GM23338 (cell line): ENCODE measurements at regions not wholly inside any gene's neighbourhood (a gene's known extent, or its start where the extent isn't known, plus 50 kb on each side); places are given as distances from the start of the nearest gene placed in this dataset.

Source experiments
- ATAC-seq: fragments of 200-7000 bp; cut with Tn5 transposase; 3 replicates; pipeline ENCODE4 v1.9.1; 2020
- DNase-seq: peaks from one replicate; pipeline ENCODE4 v3.0.0-alpha.2; 2015; ENCODE audit warnings: low spot score
- H2AFZ ChIP-seq: fragments of 200-600 bp; sonication (generic); 2 replicates; pipeline ENCODE4 v1.8.0; 2016; ENCODE audit warnings: antibody characterized with exemption, mild to moderate bottlenecking, moderate library complexity
- H3F3A ChIP-seq: fragments of 200-600 bp; sonication (generic); replicated peaks from 2 replicates; pipeline ENCODE4 v1.8.0; 2017; ENCODE audit warnings: antibody characterized with exemption, mixed run types, low read depth
- H3K27ac ChIP-seq: fragments of 200-600 bp; sonication (generic); 2 replicates; pipeline ENCODE4 v1.6.1; 2016; ENCODE audit warnings: low read depth
- H3K27me3 ChIP-seq: fragments of 200-600 bp; sonication (generic); 2 replicates; pipeline ENCODE4 v1.8.0; 2016; ENCODE audit warnings: mild to moderate bottlenecking, mixed run types, moderate library complexity; ENCODE audit not compliant: insufficient read depth
- H3K36me3 ChIP-seq: fragments of 200-600 bp; sonication (generic); 2 replicates; pipeline ENCODE4 v1.8.0; 2016; ENCODE audit warnings: mild to moderate bottlenecking; ENCODE audit not compliant: insufficient read depth
- H3K4me1 ChIP-seq: fragments of 200-600 bp; sonication (generic); 2 replicates; pipeline ENCODE4 v1.8.0; 2016; ENCODE audit warnings: mild to moderate bottlenecking, moderate library complexity; ENCODE audit not compliant: insufficient read depth
- H3K4me2 ChIP-seq: fragments of 200-600 bp; sonication (generic); 2 replicates; pipeline ENCODE4 v1.7.1; 2017; ENCODE audit warnings: mixed run types
- H3K4me3 ChIP-seq: fragments of 200-600 bp; sonication (generic); 2 replicates; pipeline ENCODE4 v1.6.1; 2016; ENCODE audit warnings: mixed run types
- H3K79me2 ChIP-seq: fragments of 200-600 bp; sonication (generic); replicated peaks from 2 replicates; pipeline ENCODE4 v1.8.0; 2017; ENCODE audit warnings: mild to moderate bottlenecking; ENCODE audit not compliant: insufficient read depth
- H3K9me2 ChIP-seq: fragments of 200-600 bp; sonication (generic); 2 replicates; pipeline ENCODE4 v1.8.0; 2017; ENCODE audit not compliant: insufficient read depth
- H4K20me1 ChIP-seq: fragments of 200-600 bp; sonication (generic); replicated peaks from 2 replicates; pipeline ENCODE4 v1.8.0; 2017; ENCODE audit warnings: mild to moderate bottlenecking; ENCODE audit not compliant: insufficient read depth
- H3K27ac Mint-ChIP-seq: 2 replicates; pipeline ENCODE4 v1.8.0; 2020; ENCODE audit warnings: inconsistent platforms, mild to moderate bottlenecking, moderate library complexity, mixed read lengths
- H3K27me3 Mint-ChIP-seq: 3 replicates; pipeline ENCODE4 v1.8.0; 2022; ENCODE audit warnings: low read depth, mild to moderate bottlenecking, moderate library complexity, mixed read lengths, inconsistent platforms; ENCODE audit not compliant: insufficient read depth, poor library complexity
- H3K36me3 Mint-ChIP-seq: 3 replicates; pipeline ENCODE4 v1.8.0; 2021; ENCODE audit warnings: low read depth, mild to moderate bottlenecking, inconsistent platforms, moderate library complexity, mixed read lengths
- H3K4me1 Mint-ChIP-seq: 3 replicates; pipeline ENCODE4 v1.8.0; 2020; ENCODE audit warnings: mild to moderate bottlenecking, inconsistent platforms, mixed read lengths
- H3K4me3 Mint-ChIP-seq: 3 replicates; pipeline ENCODE4 v1.8.0; 2021; ENCODE audit warnings: moderate library complexity, mild to moderate bottlenecking, inconsistent platforms, mixed read lengths
- H3K9me3 Mint-ChIP-seq: 3 replicates; pipeline ENCODE4 v1.8.0; 2020; ENCODE audit warnings: moderate library complexity, mild to moderate bottlenecking, inconsistent platforms, mixed read lengths
- CREB1 ChIP-seq: fragments of 250-450 bp; sonication (Bioruptor Pico); IDR thresholded peaks from 2 replicates; pipeline ENCODE4 v1.5.0; 2020; ENCODE audit warnings: low read depth, mild to moderate bottlenecking, moderate library complexity
- EZH2 ChIP-seq: fragments of 200-600 bp; sonication (generic); IDR thresholded peaks from one replicate; pipeline ENCODE4 v1.8.0; 2017; ENCODE audit warnings: antibody characterized with exemption, mild to moderate bottlenecking, low read depth; ENCODE audit not compliant: unreplicated experiment
- EZH2phosphoT487 ChIP-seq: fragments of 200-600 bp; sonication (generic); IDR thresholded peaks from one replicate; pipeline ENCODE4 v1.8.1; 2018; ENCODE audit warnings: antibody characterized with exemption; ENCODE audit not compliant: unreplicated experiment
- JUNB ChIP-seq: IDR thresholded peaks from one replicate; pipeline ENCODE4 v1.6.1; 2016; ENCODE audit warnings: antibody characterized with exemption; ENCODE audit not compliant: unreplicated experiment
- NANOG ChIP-seq: IDR thresholded peaks from 2 replicates; pipeline ENCODE4 v1.6.1; 2016; ENCODE audit warnings: antibody characterized with exemption, borderline replicate concordance
- POLR2AphosphoS5 ChIP-seq: IDR thresholded peaks from 2 replicates; pipeline ENCODE4 v1.6.1; 2016; ENCODE audit warnings: antibody characterized with exemption, low read depth
- STAT1 ChIP-seq: IDR thresholded peaks from one replicate; pipeline ENCODE4 v1.6.1; 2016; ENCODE audit warnings: antibody characterized with exemption; ENCODE audit not compliant: unreplicated experiment
- ZNF114 ChIP-seq: fragments of 250-450 bp; sonication (Bioruptor Pico); IDR thresholded peaks from 2 replicates; pipeline ENCODE4 v1.5.0; 2020; ENCODE audit warnings: mild to moderate bottlenecking, moderate library complexity
- ZNF331 ChIP-seq: fragments of 250-450 bp; sonication (Bioruptor Pico); IDR thresholded peaks from 2 replicates; pipeline ENCODE4 v1.5.0; 2020; ENCODE audit warnings: low read depth, mild to moderate bottlenecking, moderate library complexity
- TF ChIP-seq, protein P1 (sequence below): fragments of 250-450 bp; sonication (Bioruptor Pico); IDR thresholded peaks from 2 replicates; pipeline ENCODE4 v1.5.0; 2020; ENCODE audit warnings: mild to moderate bottlenecking, moderate library complexity
- TF ChIP-seq, protein P2 (sequence below), 2 experiments: fragments of 200-600 bp in 1 of 2; sonication (generic) in 1 of 2; conservative IDR thresholded peaks; 2 replicates each; pipeline versions ENCODE4 v1.5.1 to v1.6.1; 2016 to 2017; ENCODE audit warnings: antibody characterized with exemption in 2 of 2, low read depth in 2 of 2, mild to moderate bottlenecking in 2 of 2, moderate library complexity in 1 of 2
- TF ChIP-seq, protein P3 (sequence below): IDR thresholded peaks from one replicate; pipeline ENCODE4 v1.6.1; 2018; ENCODE audit warnings: antibody characterized with exemption; ENCODE audit not compliant: unreplicated experiment
- TF ChIP-seq, protein P4 (sequence below): IDR thresholded peaks from 2 replicates; pipeline ENCODE4 v1.6.1; 2016; ENCODE audit warnings: antibody characterized with exemption

DNA sequence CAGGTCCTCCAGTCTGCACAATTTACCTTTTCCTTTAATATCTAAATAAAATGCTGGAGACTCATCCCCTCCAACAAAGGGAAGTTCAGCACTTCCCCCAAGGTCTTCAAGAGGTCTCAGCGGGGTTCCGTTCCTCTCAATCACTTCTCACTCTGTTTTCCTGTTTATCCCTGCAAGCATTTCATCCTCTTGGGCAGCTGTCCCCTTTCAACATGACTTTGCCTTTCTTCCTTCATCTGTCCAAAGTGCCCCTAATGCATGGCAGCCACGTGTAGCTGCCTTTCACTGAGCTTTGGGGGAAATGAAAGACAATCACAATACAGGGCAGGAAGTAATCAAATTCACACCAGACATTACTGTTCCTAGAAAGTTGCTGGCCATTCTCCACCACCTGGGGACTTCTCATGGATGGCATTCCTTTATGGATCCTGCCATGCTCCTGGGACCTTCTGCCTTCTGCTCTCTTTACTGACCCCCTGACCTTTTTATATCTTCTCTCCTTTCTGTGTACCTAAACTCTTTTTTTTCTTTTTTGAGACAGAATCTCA, 79.7 kb upstream of the USP9X start:
- 0 out of 2 replicates have a peak overlapping the region, but pooled peaks have one; percentile 19 for H3K27ac ChIP-seq
- H3K4me2 ChIP-seq = no peak overlapping the region
- TF ChIP-seq STAT1 = no peak
- no peak for TF ChIP-seq CREB1 (CRISPR knock-in tag)
- TF ChIP-seq, protein P1, sequence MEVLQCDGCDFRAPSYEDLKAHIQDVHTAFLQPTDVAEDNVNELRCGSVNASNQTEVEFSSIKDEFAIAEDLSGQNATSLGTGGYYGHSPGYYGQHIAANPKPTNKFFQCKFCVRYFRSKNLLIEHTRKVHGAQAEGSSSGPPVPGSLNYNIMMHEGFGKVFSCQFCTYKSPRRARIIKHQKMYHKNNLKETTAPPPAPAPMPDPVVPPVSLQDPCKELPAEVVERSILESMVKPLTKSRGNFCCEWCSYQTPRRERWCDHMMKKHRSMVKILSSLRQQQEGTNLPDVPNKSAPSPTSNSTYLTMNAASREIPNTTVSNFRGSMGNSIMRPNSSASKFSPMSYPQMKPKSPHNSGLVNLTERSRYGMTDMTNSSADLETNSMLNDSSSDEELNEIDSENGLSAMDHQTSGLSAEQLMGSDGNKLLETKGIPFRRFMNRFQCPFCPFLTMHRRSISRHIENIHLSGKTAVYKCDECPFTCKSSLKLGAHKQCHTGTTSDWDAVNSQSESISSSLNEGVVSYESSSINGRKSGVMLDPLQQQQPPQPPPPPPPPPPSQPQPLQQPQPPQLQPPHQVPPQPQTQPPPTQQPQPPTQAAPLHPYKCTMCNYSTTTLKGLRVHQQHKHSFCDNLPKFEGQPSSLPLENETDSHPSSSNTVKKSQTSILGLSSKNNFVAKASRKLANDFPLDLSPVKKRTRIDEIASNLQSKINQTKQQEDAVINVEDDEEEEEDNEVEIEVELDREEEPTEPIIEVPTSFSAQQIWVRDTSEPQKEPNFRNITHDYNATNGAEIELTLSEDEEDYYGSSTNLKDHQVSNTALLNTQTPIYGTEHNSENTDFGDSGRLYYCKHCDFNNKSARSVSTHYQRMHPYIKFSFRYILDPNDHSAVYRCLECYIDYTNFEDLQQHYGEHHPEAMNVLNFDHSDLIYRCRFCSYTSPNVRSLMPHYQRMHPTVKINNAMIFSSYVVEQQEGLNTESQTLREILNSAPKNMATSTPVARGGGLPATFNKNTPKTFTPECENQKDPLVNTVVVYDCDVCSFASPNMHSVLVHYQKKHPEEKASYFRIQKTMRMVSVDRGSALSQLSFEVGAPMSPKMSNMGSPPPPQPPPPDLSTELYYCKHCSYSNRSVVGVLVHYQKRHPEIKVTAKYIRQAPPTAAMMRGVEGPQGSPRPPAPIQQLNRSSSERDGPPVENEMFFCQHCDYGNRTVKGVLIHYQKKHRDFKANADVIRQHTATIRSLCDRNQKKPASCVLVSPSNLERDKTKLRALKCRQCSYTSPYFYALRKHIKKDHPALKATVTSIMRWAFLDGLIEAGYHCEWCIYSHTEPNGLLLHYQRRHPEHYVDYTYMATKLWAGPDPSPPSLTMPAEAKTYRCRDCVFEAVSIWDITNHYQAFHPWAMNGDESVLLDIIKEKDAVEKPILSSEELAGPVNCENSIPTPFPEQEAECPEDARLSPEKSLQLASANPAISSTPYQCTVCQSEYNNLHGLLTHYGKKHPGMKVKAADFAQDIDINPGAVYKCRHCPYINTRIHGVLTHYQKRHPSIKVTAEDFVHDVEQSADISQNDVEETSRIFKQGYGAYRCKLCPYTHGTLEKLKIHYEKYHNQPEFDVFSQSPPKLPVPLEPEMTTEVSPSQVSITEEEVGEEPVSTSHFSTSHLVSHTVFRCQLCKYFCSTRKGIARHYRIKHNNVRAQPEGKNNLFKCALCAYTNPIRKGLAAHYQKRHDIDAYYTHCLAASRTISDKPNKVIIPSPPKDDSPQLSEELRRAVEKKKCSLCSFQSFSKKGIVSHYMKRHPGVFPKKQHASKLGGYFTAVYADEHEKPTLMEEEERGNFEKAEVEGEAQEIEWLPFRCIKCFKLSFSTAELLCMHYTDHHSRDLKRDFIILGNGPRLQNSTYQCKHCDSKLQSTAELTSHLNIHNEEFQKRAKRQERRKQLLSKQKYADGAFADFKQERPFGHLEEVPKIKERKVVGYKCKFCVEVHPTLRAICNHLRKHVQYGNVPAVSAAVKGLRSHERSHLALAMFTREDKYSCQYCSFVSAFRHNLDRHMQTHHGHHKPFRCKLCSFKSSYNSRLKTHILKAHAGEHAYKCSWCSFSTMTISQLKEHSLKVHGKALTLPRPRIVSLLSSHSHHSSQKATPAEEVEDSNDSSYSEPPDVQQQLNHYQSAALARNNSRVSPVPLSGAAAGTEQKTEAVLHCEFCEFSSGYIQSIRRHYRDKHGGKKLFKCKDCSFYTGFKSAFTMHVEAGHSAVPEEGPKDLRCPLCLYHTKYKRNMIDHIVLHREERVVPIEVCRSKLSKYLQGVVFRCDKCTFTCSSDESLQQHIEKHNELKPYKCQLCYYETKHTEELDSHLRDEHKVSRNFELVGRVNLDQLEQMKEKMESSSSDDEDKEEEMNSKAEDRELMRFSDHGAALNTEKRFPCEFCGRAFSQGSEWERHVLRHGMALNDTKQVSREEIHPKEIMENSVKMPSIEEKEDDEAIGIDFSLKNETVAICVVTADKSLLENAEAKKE (CRISPR knock-in tag) = no peak
- TF ChIP-seq, protein P2, sequence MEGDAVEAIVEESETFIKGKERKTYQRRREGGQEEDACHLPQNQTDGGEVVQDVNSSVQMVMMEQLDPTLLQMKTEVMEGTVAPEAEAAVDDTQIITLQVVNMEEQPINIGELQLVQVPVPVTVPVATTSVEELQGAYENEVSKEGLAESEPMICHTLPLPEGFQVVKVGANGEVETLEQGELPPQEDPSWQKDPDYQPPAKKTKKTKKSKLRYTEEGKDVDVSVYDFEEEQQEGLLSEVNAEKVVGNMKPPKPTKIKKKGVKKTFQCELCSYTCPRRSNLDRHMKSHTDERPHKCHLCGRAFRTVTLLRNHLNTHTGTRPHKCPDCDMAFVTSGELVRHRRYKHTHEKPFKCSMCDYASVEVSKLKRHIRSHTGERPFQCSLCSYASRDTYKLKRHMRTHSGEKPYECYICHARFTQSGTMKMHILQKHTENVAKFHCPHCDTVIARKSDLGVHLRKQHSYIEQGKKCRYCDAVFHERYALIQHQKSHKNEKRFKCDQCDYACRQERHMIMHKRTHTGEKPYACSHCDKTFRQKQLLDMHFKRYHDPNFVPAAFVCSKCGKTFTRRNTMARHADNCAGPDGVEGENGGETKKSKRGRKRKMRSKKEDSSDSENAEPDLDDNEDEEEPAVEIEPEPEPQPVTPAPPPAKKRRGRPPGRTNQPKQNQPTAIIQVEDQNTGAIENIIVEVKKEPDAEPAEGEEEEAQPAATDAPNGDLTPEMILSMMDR (conservative IDR thresholded peaks at IDR 0.05; ENCODE audit: low read depth in 2 of 2) = no peak
- no peak for TF ChIP-seq ZNF331
- TF ChIP-seq, protein P3, sequence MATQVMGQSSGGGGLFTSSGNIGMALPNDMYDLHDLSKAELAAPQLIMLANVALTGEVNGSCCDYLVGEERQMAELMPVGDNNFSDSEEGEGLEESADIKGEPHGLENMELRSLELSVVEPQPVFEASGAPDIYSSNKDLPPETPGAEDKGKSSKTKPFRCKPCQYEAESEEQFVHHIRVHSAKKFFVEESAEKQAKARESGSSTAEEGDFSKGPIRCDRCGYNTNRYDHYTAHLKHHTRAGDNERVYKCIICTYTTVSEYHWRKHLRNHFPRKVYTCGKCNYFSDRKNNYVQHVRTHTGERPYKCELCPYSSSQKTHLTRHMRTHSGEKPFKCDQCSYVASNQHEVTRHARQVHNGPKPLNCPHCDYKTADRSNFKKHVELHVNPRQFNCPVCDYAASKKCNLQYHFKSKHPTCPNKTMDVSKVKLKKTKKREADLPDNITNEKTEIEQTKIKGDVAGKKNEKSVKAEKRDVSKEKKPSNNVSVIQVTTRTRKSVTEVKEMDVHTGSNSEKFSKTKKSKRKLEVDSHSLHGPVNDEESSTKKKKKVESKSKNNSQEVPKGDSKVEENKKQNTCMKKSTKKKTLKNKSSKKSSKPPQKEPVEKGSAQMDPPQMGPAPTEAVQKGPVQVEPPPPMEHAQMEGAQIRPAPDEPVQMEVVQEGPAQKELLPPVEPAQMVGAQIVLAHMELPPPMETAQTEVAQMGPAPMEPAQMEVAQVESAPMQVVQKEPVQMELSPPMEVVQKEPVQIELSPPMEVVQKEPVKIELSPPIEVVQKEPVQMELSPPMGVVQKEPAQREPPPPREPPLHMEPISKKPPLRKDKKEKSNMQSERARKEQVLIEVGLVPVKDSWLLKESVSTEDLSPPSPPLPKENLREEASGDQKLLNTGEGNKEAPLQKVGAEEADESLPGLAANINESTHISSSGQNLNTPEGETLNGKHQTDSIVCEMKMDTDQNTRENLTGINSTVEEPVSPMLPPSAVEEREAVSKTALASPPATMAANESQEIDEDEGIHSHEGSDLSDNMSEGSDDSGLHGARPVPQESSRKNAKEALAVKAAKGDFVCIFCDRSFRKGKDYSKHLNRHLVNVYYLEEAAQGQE = no peak
- TF ChIP-seq NANOG = no peak
- TF ChIP-seq, protein P4, sequence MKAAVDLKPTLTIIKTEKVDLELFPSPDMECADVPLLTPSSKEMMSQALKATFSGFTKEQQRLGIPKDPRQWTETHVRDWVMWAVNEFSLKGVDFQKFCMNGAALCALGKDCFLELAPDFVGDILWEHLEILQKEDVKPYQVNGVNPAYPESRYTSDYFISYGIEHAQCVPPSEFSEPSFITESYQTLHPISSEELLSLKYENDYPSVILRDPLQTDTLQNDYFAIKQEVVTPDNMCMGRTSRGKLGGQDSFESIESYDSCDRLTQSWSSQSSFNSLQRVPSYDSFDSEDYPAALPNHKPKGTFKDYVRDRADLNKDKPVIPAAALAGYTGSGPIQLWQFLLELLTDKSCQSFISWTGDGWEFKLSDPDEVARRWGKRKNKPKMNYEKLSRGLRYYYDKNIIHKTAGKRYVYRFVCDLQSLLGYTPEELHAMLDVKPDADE = no peak
- TF ChIP-seq JUNB = no peak
- TF ChIP-seq ZNF114 (CRISPR knock-in tag) = no peak
- TF ChIP-seq EZH2phosphoT487 = no peak
- no peak for TF ChIP-seq POLR2AphosphoS5
- no peak for TF ChIP-seq EZH2
- H3F3A ChIP-seq = no peaks in the 10 kb centered on the region
- Mint-ChIP-seq H3K27me3 (peaks cover 2% of the 10 kb centered on the region), H3K4me3 (0 out of 3 replicates have a peak overlapping the region, but pooled peaks have one; percentile 6), H3K27ac (peak overlapping the region; percentile 44; the same call in 1 of the 2 replicates), H3K4me1 (peaks cover 10% of the 10 kb centered on the region), H3K9me3 (no peaks in the 10 kb centered on the region; the same call in 2 of the 3 replicates), H3K36me3 (no peaks in the 10 kb centered on the region; the same call in 2 of the 3 replicates)
- H3K9me2 ChIP-seq = no peaks in the 10 kb centered on the region
- H3K27me3 ChIP-seq = no peaks in the 10 kb centered on the region
- DNase-seq (peak; percentile 44), ATAC-seq (no peak; the same call in 2 of the 3 replicates)
- no peak overlapping the region for H3K4me3 ChIP-seq
- no peaks in the 10 kb centered on the region for H3K36me3 ChIP-seq
- H3K79me2 ChIP-seq = no peaks in the 10 kb centered on the region
- no peak overlapping the region for H2AFZ ChIP-seq
- H4K20me1 ChIP-seq = no peaks in the 10 kb centered on the region
- H3K4me1 ChIP-seq = no peaks in the 10 kb centered on the region
